ENCODE measurements at regions not wholly inside any gene's neighbourhood (a gene's known extent, or its start where the extent isn't known, plus 50 kb on each side); places are given as distances from the start of the nearest gene placed in this dataset.

DNA sequence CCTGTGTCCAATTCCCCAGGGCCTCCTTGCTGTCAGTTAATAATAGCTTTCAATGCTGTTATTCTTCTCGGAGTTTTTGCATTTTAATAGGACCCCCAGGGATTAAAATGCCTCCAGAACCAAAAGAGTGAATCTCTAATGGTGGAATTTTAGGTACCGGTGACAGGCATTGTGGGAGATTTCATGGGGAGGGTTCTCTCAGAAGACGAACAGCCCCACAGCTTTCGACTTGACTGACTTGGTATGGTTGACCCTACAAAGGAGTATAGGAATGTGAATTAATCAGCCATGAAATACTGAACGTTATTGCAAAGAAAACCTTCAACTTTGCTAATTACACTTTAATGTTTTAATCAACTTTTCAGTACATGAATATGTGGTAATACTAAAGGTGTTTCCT is 206.3 kb upstream of the FZD8 start:
- H4K20me1 ChIP-seq (ENCODE audit: insufficient read depth, low read length) = no peaks in the 10 kb centered on the region
- no peaks in the 10 kb centered on the region for H3K79me2 ChIP-seq (ENCODE audit: insufficient read depth, low read length)
- H3K4me2 ChIP-seq (ENCODE audit: insufficient read depth, low read length) = no peak overlapping the region
- no peaks in the 10 kb centered on the region for H3K27me3 ChIP-seq (ENCODE audit: insufficient read depth, low read length)
- no peak overlapping the region for H3K4me3 ChIP-seq (ENCODE audit: insufficient read depth, low read length)
- DNase-seq (ENCODE audit: insufficient read length, low spot score, missing footprints) = no peak
- H3K9me3 ChIP-seq (ENCODE audit: low read depth, low read length) = no peaks in the 10 kb centered on the region
- H3K27ac ChIP-seq (ENCODE audit: low read depth, low read length) = no peak overlapping the region
- H3K4me1 ChIP-seq (ENCODE audit: insufficient read depth, low read length) = no peaks in the 10 kb centered on the region
- TF ChIP-seq, protein P1, sequence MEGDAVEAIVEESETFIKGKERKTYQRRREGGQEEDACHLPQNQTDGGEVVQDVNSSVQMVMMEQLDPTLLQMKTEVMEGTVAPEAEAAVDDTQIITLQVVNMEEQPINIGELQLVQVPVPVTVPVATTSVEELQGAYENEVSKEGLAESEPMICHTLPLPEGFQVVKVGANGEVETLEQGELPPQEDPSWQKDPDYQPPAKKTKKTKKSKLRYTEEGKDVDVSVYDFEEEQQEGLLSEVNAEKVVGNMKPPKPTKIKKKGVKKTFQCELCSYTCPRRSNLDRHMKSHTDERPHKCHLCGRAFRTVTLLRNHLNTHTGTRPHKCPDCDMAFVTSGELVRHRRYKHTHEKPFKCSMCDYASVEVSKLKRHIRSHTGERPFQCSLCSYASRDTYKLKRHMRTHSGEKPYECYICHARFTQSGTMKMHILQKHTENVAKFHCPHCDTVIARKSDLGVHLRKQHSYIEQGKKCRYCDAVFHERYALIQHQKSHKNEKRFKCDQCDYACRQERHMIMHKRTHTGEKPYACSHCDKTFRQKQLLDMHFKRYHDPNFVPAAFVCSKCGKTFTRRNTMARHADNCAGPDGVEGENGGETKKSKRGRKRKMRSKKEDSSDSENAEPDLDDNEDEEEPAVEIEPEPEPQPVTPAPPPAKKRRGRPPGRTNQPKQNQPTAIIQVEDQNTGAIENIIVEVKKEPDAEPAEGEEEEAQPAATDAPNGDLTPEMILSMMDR (IDR thresholded peaks at IDR 0.05; ENCODE audit: extremely low read depth, low read depth, low read length) = no peak
- no peak overlapping the region for H2AFZ ChIP-seq (ENCODE audit: low read length)
- no peaks in the 10 kb centered on the region for H3K36me3 ChIP-seq (ENCODE audit: insufficient read depth, low read length)

DNA sequence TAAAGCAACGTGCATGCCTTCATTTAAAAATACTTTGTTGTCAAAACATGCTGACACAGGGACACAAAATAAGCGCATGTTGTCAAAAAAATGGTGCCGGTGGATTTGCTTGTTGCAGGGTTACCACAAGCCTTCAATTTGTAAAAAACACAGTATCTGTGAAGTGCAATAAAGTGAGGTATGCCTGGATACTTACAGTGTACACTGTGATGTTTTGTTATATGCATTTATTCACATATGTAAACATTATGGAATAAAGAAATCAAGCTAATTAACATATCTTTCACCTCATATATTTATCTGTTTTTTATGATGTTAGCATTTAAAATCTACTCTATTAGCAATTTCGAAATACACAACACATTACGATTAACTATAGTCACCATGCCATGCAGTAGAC is 202.6 kb upstream of the FZD8 start:
- Histone ChIP-seq H3K36me3 (ENCODE audit: insufficient read depth, low read length) (no peaks in the 10 kb centered on the region), H3K9me3 (ENCODE audit: low read depth, low read length) (no peaks in the 10 kb centered on the region), H3K27me3 (ENCODE audit: insufficient read depth, low read length) (no peaks in the 10 kb centered on the region), H2AFZ (ENCODE audit: low read length) (no peak overlapping the region), H3K27ac (ENCODE audit: low read depth, low read length) (no peak overlapping the region), H3K4me1 (ENCODE audit: insufficient read depth, low read length) (no peaks in the 10 kb centered on the region), H3K4me2 (ENCODE audit: insufficient read depth, low read length) (no peak overlapping the region), H3K4me3 (ENCODE audit: insufficient read depth, low read length) (no peak overlapping the region), H3K79me2 (ENCODE audit: insufficient read depth, low read length) (no peaks in the 10 kb centered on the region), H4K20me1 (ENCODE audit: insufficient read depth, low read length) (no peaks in the 10 kb centered on the region)
- TF ChIP-seq, protein P1 (IDR thresholded peaks at IDR 0.05; ENCODE audit: extremely low read depth, low read depth, low read length) = no peak
- DNase-seq (ENCODE audit: insufficient read length, low spot score, missing footprints) = no peak

DNA sequence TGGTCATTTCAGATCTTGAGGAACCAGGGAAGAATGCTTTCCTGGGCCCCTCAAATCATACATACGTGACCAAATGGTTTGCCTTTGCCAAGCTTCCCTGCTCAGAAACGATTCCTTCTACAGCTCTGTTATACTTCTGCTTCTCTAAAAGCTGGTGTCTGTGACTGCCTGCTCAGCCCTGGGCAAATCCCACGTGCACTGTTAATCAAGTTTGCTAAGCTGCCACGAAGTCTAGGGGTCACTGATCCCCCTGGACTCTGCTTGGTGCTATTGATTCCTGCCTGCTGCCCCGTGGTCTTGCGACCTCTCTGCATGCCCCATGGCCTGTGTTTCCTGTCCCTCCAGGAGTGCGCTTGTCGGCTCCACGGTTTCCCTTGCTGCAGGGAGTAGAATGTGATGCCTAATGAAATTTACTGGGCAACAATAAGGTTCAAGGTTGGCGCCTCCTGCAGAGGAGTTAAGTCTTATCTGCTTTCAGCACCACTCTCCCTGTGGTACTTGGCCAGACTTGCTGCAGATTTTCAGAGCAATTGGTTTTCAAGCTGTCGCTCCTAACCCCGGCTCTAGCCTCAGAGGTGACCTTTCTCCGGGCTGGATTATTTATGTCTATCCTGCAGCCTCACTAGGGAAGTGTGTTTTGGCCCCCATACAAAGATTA is 201.6 kb upstream of the FZD8 start:
- Histone ChIP-seq H3K9me3 (ENCODE audit: low read depth, low read length) (no peaks in the 10 kb centered on the region), H3K36me3 (ENCODE audit: insufficient read depth, low read length) (no peaks in the 10 kb centered on the region), H3K4me1 (ENCODE audit: insufficient read depth, low read length) (no peaks in the 10 kb centered on the region), H3K27ac (ENCODE audit: low read depth, low read length) (no peak overlapping the region), H3K79me2 (ENCODE audit: insufficient read depth, low read length) (no peaks in the 10 kb centered on the region), H3K27me3 (ENCODE audit: insufficient read depth, low read length) (no peaks in the 10 kb centered on the region), H4K20me1 (ENCODE audit: insufficient read depth, low read length) (no peaks in the 10 kb centered on the region), H3K4me2 (ENCODE audit: insufficient read depth, low read length) (no peak overlapping the region), H2AFZ (ENCODE audit: low read length) (peak overlapping the region; percentile 17), H3K4me3 (ENCODE audit: insufficient read depth, low read length) (no peak overlapping the region)
- TF ChIP-seq, protein P1 (IDR thresholded peaks at IDR 0.05; ENCODE audit: extremely low read depth, low read depth, low read length) = no peak
- DNase-seq (ENCODE audit: insufficient read length, low spot score, missing footprints) = no peak

DNA sequence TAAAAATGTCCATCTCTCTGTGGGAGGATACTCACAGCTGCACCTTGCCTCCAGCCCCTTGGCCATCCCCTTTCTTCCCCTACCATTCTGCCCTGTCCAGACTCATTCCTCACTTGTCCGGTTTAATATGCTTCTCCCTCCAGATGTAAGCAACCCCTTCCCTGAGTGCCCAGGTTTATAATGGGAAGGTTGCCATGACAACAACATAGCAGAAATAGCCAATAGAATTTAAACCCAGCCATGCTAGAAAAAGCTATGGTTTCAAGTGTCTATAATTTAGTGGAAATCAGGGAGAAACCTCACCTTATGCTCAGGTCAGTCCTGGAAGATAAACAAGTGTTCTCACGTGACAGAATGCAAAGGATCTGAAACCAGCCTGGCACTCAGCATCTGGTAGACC is 196.0 kb upstream of the FZD8 start:
- no peak overlapping the region for H2AFZ ChIP-seq (ENCODE audit: low read length)
- no peak overlapping the region for H3K27ac ChIP-seq (ENCODE audit: low read depth, low read length)
- no peak overlapping the region for H3K4me2 ChIP-seq (ENCODE audit: insufficient read depth, low read length)
- H3K9me3 ChIP-seq (ENCODE audit: low read depth, low read length) = no peaks in the 10 kb centered on the region
- H3K4me1 ChIP-seq (ENCODE audit: insufficient read depth, low read length) = no peaks in the 10 kb centered on the region
- no peaks in the 10 kb centered on the region for H3K79me2 ChIP-seq (ENCODE audit: insufficient read depth, low read length)
- H3K27me3 ChIP-seq (ENCODE audit: insufficient read depth, low read length) = no peaks in the 10 kb centered on the region
- DNase-seq (ENCODE audit: insufficient read length, low spot score, missing footprints) = no peak
- H3K4me3 ChIP-seq (ENCODE audit: insufficient read depth, low read length) = no peak overlapping the region
- no peaks in the 10 kb centered on the region for H3K36me3 ChIP-seq (ENCODE audit: insufficient read depth, low read length)
- no peaks in the 10 kb centered on the region for H4K20me1 ChIP-seq (ENCODE audit: insufficient read depth, low read length)
- TF ChIP-seq, protein P1 (IDR thresholded peaks at IDR 0.05; ENCODE audit: extremely low read depth, low read depth, low read length) = no peak

All from osteoblast (primary cell).